BLaER1 (cell line): ENCODE measurements at regions not wholly inside any gene's neighbourhood (a gene's known extent, or its start where the extent isn't known, plus 50 kb on each side); places are given as distances from the start of the nearest gene placed in this dataset.

Experiments
- H3K27ac ChIP-seq: shearing (Covaris generic); formaldehyde crosslinking; 2 replicates; pipeline ENCODE4 v1.8.1; 2022
- H3K27me3 ChIP-seq: shearing (Covaris generic); formaldehyde crosslinking; 2 replicates; pipeline ENCODE4 v1.8.1; 2022
- H3K36me3 ChIP-seq: shearing (Covaris generic); formaldehyde crosslinking; 2 replicates; pipeline ENCODE4 v1.8.1; 2022
- H3K4me1 ChIP-seq: shearing (Covaris generic); formaldehyde crosslinking; 2 replicates; pipeline ENCODE4 v1.8.1; 2022
- H3K4me2 ChIP-seq: shearing (Covaris generic); formaldehyde crosslinking; 2 replicates; pipeline ENCODE4 v1.8.1; 2022
- H3K4me3 ChIP-seq: shearing (Covaris generic); formaldehyde crosslinking; 2 replicates; pipeline ENCODE4 v1.8.1; 2022
- H3K9ac ChIP-seq: shearing (Covaris generic); formaldehyde crosslinking; 2 replicates; pipeline ENCODE4 v1.8.1; 2022
- H3K9me3 ChIP-seq: shearing (Covaris generic); formaldehyde crosslinking; 2 replicates; pipeline ENCODE4 v1.8.1; 2022
- H4K20me1 ChIP-seq: shearing (Covaris generic); formaldehyde crosslinking; 2 replicates; pipeline ENCODE4 v1.8.1; 2022
- Cebpa-rat ChIP-seq: shearing (Covaris generic); IDR thresholded peaks from 2 replicates; pipeline ENCODE4 v1.8.1; 2022

- Histone ChIP-seq H3K4me2 (no peak overlapping the region), H3K4me3 (no peak overlapping the region), H3K9me3 (no peaks in the 10 kb centered on the region), H3K4me1 (peaks cover 11% of the 10 kb centered on the region), H4K20me1 (no peaks in the 10 kb centered on the region), H3K36me3 (no peaks in the 10 kb centered on the region), H3K9ac (no peak overlapping the region), H3K27me3 (no peaks in the 10 kb centered on the region), H3K27ac (no peak overlapping the region)
- TF ChIP-seq Cebpa-rat: no peak
Measured at GRCh38 chr4:65063601-65064000, 606.7 kb downstream of the EPHA5 start.

- Histone ChIP-seq H4K20me1 (no peaks in the 10 kb centered on the region), H3K9me3 (no peaks in the 10 kb centered on the region), H3K27me3 (no peaks in the 10 kb centered on the region), H3K4me1 (no peaks in the 10 kb centered on the region), H3K4me3 (no peak overlapping the region), H3K27ac (no peak overlapping the region), H3K9ac (no peak overlapping the region), H3K36me3 (no peaks in the 10 kb centered on the region), H3K4me2 (no peak overlapping the region)
- TF ChIP-seq Cebpa-rat: no peak
Measured at GRCh38 chr4:65050786-65051185, 619.5 kb downstream of the EPHA5 start.

- Histone ChIP-seq H3K9me3 (no peaks in the 10 kb centered on the region), H3K4me1 (no peaks in the 10 kb centered on the region), H3K9ac (no peak overlapping the region), H3K27me3 (no peaks in the 10 kb centered on the region), H3K27ac (no peak overlapping the region), H3K4me2 (no peak overlapping the region), H3K36me3 (no peaks in the 10 kb centered on the region), H3K4me3 (no peak overlapping the region), H4K20me1 (no peaks in the 10 kb centered on the region)
- TF ChIP-seq Cebpa-rat: no peak
Measured at GRCh38 chr4:65046192-65047133, 623.8 kb downstream of the EPHA5 start.

- H3K4me2 ChIP-seq: no peak overlapping the region
- no peak overlapping the region for H3K27ac ChIP-seq
- no peaks in the 10 kb centered on the region for H4K20me1 ChIP-seq
- H3K4me3 ChIP-seq: no peak overlapping the region
- H3K4me1 ChIP-seq: no peaks in the 10 kb centered on the region
- no peak for TF ChIP-seq Cebpa-rat
- no peaks in the 10 kb centered on the region for H3K9me3 ChIP-seq
- no peaks in the 10 kb centered on the region for H3K27me3 ChIP-seq
- no peaks in the 10 kb centered on the region for H3K36me3 ChIP-seq
- H3K9ac ChIP-seq: no peak overlapping the region
Measured at GRCh38 chr4:65033899-65034298, 624.6 kb upstream of the TECRL start.

- no peak overlapping the region for H3K9ac ChIP-seq
- TF ChIP-seq Cebpa-rat: no peak
- no peaks in the 10 kb centered on the region for H3K9me3 ChIP-seq
- no peak overlapping the region for H3K4me3 ChIP-seq
- H3K27me3 ChIP-seq: no peaks in the 10 kb centered on the region
- no peaks in the 10 kb centered on the region for H4K20me1 ChIP-seq
- no peak overlapping the region for H3K4me2 ChIP-seq
- no peaks in the 10 kb centered on the region for H3K4me1 ChIP-seq
- H3K27ac ChIP-seq: no peak overlapping the region
- H3K36me3 ChIP-seq: no peaks in the 10 kb centered on the region
Measured at GRCh38 chr4:65028592-65028991, 619.3 kb upstream of the TECRL start.

GRCh38 chr4:65023883-65024670 lies 614.8 kb upstream of the TECRL start:
- Histone ChIP-seq H3K27me3 (no peaks in the 10 kb centered on the region), H3K4me1 (no peaks in the 10 kb centered on the region), H3K4me2 (no peak overlapping the region), H3K27ac (no peak overlapping the region), H3K36me3 (no peaks in the 10 kb centered on the region), H3K4me3 (no peak overlapping the region), H3K9me3 (no peaks in the 10 kb centered on the region), H4K20me1 (no peaks in the 10 kb centered on the region), H3K9ac (no peak overlapping the region)
- no peak for TF ChIP-seq Cebpa-rat

- no peaks in the 10 kb centered on the region for H3K9me3 ChIP-seq
- H3K4me1 ChIP-seq: no peaks in the 10 kb centered on the region
- no peak overlapping the region for H3K4me2 ChIP-seq
- H4K20me1 ChIP-seq: no peaks in the 10 kb centered on the region
- no peaks in the 10 kb centered on the region for H3K27me3 ChIP-seq
- TF ChIP-seq Cebpa-rat: no peak
- no peak overlapping the region for H3K4me3 ChIP-seq
- no peak overlapping the region for H3K9ac ChIP-seq
- H3K27ac ChIP-seq: no peak overlapping the region
- no peaks in the 10 kb centered on the region for H3K36me3 ChIP-seq
Measured at GRCh38 chr4:65023081-65023480, 613.8 kb upstream of the TECRL start.

GRCh38 chr4:65021737-65022136 lies 612.5 kb upstream of the TECRL start:
- no peak for TF ChIP-seq Cebpa-rat
- H3K27ac ChIP-seq: no peak overlapping the region
- H4K20me1 ChIP-seq: no peaks in the 10 kb centered on the region
- H3K9ac ChIP-seq: no peak overlapping the region
- no peaks in the 10 kb centered on the region for H3K4me1 ChIP-seq
- H3K4me3 ChIP-seq: no peak overlapping the region
- H3K9me3 ChIP-seq: no peaks in the 10 kb centered on the region
- no peak overlapping the region for H3K4me2 ChIP-seq
- H3K27me3 ChIP-seq: no peaks in the 10 kb centered on the region
- no peaks in the 10 kb centered on the region for H3K36me3 ChIP-seq

GRCh38 chr4:65021149-65021548 lies 611.9 kb upstream of the TECRL start:
- Histone ChIP-seq H3K4me1 (no peaks in the 10 kb centered on the region), H3K9me3 (no peaks in the 10 kb centered on the region), H4K20me1 (no peaks in the 10 kb centered on the region), H3K36me3 (no peaks in the 10 kb centered on the region), H3K4me3 (no peak overlapping the region), H3K4me2 (no peak overlapping the region), H3K27ac (no peak overlapping the region), H3K9ac (no peak overlapping the region), H3K27me3 (no peaks in the 10 kb centered on the region)
- TF ChIP-seq Cebpa-rat: no peak

- Histone ChIP-seq H3K36me3 (no peaks in the 10 kb centered on the region), H3K4me1 (no peaks in the 10 kb centered on the region), H3K27ac (no peak overlapping the region), H4K20me1 (no peaks in the 10 kb centered on the region), H3K9ac (no peak overlapping the region), H3K9me3 (no peaks in the 10 kb centered on the region), H3K4me2 (no peak overlapping the region), H3K27me3 (no peaks in the 10 kb centered on the region), H3K4me3 (no peak overlapping the region)
- no peak for TF ChIP-seq Cebpa-rat
Measured at GRCh38 chr4:65019775-65020174, 610.5 kb upstream of the TECRL start.
